ENCODE measurements at regions not wholly inside any gene's neighbourhood (a gene's known extent, or its start where the extent isn't known, plus 50 kb on each side); places are given as distances from the start of the nearest gene placed in this dataset.
"Not testable (repeated sequence)": the region's sequence is repeated elsewhere in the genome, so short reads cannot be mapped to it uniquely, and the experiment has no call there.

DNA sequence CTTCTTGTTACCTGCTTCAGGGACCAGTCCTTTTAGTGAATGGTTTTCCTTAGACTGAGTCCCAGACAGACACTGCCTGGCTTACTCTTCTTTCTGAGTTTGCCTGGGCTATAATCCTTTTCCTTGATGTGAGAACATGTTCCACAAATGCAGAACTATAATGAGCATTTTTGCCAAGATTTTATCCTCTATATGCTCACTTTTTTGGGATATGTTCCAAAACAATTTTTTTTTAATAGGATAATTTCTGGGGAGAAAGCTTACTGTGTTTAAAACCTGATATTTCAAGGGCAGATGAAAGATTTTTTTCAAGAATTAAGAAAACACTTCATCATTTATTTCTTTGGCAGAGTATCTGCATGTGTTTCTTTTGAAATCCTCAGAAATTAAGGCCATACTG, 110.0 kb upstream of the TENM4 start:
- DNase-seq = no peak

DNA sequence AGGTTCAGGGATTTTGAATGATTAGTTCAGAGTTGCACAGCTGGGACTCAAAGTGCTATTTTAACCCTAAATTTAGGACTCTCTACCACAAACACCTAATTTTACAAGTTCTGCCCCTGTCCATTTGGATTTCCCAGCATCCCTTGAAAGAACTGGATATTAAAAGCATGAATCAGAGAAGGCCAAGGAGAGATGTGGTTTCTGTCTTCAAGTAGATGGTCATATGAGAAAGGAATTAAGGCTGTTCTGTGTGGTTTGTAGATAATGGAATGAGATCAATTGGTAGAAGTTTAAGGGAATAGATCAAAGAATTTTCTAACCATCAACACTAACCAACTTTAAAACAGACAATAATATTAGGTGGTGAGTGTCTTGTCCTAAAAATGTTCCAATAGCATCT, 106.4 kb upstream of the TENM4 start:
- no peak for DNase-seq

DNA sequence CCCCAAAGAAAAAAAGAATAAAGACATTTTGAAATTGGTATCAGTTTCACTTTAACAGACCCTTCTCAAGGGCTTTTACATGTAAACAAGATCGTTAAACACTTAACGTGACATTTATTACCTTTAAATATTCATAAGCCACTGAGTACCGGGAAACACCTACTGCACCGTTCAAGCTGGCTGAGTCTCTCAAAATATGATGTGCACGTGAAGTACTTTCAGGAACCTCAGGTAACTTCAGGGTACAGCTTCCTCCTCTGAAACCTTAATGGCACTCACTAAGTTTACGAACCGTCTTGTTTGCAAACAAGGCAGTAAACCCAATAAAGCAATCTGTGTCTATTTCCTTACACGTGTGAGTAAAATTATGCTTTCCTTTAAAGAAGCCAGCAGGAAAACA, 105.5 kb upstream of the TENM4 start:
- no peak for DNase-seq

DNA sequence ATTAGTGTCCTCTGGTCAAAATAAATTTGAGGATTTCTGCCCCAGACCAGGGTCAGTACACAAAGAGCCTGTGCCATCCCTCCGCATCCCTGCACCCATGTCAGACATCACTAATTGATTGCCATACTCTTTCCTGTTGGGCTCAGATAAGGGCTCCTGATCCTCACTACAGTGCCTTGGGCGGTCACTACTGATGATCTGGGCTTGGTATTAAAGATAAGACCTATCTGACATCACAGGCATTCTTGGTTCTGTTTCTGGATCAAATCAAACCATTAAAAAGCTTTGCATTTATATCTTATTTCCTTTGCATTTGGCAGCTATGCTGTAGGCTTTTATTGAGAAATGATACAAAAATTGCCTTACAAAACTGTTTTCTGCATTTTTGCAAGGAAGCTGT, 103.5 kb upstream of the TENM4 start:
- no peak for DNase-seq

DNA sequence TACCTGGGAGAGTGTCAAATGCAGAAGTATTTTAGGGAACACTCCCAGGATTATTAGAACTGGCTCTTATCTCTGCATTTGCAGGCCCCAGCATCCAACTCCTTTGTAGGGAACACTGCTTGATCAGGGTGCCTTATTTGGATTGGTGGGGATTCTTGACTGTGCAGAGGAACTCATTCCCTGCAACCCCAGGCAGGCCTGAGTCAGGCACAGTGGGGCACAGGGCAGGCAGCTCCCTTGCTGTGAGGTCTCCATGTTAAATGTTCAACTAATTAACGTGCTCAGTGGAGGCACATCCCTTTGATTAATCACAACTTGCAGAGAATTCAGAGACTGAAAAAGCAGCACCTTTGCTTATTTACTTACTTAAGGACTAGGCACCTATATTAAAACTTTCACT, 102.3 kb upstream of the TENM4 start:
- no peak for DNase-seq

DNA sequence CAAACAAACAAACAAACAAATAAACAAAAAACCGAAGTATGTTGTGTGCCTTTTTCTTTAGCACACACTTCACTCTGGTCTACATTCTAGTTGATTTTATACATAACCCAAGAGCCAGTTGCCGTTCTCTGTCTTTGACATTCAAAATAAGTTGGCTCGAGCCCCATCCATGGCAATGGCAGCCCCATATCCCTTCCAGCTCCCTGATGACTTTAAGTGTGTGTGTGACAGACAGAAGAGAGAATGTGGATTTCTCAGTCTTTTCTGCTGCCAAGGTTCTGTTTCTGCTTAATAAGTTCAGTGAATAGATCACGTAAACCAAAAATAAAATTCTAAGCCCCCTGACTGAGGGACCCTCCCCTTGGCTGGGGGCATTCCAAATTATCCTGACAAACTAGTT, 100.6 kb upstream of the TENM4 start:
- no peak for DNase-seq

DNA sequence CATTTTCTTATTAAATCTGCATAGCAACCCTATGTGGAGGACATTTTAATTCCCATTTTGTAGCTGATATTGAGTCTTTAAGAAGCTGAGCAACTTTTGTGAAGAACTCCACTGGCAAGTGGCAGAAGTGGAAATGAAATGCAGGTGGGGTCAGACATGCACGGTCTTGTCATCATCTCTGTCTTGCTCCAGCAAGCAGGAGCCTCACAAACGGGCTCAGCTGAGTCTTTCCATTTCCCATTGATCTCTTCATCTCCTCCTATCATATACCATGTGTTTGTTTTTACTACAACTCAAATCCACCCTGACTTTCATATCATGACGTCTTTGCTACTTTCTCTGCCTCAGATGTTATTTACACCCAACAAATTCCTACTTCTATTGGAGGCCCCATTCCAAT, 97.9 kb upstream of the TENM4 start:
- DNase-seq = no peak

- no peak for DNase-seq
Measured at GRCh38 chr11:79536155-79536917, 95.5 kb upstream of the TENM4 start.

GRCh38 chr11:79535606-79536005, 94.8 kb upstream of the TENM4 start:
- no peak for DNase-seq

GRCh38 chr11:79525257-79525656, 84.4 kb upstream of the TENM4 start:
- no peak for DNase-seq

DNA sequence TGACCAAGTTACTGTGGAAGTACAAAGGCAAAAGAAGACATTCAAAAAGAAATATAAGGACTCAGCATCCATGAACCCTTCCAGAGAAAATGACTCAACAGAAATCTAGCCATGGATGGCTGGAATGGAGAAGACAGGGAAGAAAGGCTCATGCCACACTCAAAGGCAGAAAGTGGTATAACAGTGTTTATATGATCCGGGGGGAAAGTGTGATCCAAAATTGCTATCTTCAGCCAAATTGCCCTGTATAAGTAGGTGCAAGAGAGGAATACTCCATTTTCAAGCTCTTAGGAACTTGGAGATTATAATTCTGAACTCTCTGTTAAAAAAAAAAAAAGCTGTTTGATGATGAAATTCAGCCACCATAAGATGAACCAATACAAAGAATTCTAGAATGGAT, 81.8 kb upstream of the TENM4 start:
- no peak for DNase-seq

GRCh38 chr11:79520086-79520485, 79.3 kb upstream of the TENM4 start:
- no peak for DNase-seq

- no peak for DNase-seq
Measured at GRCh38 chr11:79515781-79516180, 75.0 kb upstream of the TENM4 start.

- no peak for DNase-seq
Measured at GRCh38 chr11:79514695-79515094, 73.9 kb upstream of the TENM4 start.

- DNase-seq = no peak
Measured at GRCh38 chr11:79514290-79514689, 73.5 kb upstream of the TENM4 start.

- DNase-seq = no peak
Measured at GRCh38 chr11:79512706-79513469, 72.1 kb upstream of the TENM4 start.

DNA sequence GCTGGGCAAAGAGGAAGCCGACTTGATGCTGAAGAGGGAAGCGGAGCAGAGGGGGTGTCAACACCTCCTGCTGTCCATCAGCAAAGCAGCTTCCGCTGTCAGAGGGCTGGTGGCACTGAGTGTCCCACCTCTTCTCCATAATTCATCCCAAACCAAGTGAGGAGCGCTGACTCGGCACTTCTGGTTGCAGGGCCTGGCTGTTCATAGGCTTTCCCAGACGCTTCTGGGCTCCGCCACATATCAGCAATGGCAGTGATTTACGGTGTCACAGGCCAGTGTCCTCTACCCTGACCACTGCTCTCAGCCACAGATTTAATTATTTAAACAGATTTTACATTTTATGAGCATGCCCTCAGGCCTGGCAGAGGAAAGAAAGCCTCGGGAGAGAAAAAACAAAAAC, 70.1 kb upstream of the TENM4 start:
- no peak for DNase-seq

- DNase-seq = no peak
Measured at GRCh38 chr11:79508461-79508860, 67.6 kb upstream of the TENM4 start.

GRCh38 chr11:79507706-79508105, 66.9 kb upstream of the TENM4 start:
- no peak for DNase-seq

DNA sequence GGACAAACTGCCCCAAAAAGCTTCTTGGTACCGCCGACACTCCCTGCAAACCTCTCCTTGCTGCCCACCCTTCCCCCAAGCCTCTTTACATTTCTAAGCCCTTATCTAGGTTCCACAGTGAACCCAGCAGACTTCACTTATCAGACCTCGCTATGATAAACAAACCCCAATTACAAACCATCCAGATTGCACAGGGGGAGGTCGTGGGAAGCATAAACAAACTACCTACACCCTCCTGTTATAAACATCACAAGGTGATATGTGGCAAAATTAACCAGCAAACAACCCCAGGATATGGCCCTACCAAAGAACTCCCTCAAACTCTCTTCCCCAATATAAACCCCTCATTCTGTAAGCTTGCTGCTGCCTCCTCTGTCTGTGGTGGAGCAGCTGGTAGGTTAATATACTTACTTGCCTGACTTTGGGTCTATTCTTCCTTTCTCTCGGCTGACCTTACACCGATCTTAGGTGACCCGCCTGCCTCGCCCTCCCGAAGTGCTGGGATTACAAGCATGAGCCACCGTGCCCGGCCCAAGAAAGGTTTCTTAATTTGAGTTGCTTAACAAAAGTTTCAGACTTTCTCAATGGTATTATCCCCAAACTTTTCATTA, 66.0 kb upstream of the TENM4 start:
- no peak for DNase-seq

- DNase-seq = no peak
Measured at GRCh38 chr11:79506124-79506523, 65.3 kb upstream of the TENM4 start.

- DNase-seq = no peak
Measured at GRCh38 chr11:79503028-79503427, 62.2 kb upstream of the TENM4 start.

DNA sequence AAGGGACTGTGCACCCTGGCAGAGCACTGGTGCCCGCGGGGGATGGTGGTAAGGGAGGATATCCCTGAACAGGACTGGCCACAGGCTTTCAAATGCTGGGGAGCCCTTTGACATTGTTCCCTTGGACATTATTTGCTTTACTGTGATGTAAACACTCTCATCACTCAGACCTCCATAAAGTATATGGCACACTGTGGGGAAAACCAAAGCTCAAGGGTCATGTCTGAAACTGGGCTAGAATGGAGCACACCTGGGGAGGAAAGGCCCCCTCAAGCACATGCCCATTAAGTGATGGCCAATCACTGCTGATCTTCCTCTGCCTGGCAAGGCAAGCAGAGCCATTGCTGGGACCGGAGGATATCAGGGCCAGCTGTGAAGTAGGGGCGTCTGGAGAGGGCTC, 60.9 kb upstream of the TENM4 start:
- DNase-seq = no peak

DNA sequence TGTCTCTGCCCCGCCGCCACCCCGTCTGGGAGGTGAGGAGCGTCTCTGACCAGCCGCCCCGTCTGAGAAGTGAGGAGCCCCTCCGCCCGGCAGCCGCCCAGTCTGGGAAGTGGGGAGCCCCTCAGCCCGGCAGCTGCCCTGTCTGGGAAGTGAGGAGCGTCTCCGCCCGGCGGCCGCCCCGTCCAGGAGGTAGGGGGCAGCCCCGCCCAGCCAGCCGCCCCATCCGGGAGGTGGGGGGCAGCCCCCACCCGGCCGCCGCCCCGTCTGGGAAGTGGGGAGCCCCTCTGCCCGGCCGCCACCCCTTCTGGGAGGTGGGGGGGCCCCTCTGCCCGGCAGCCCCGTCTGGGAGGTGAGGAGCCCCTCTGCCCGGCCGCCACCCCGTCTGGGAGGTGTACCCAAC, 59.1 kb upstream of the TENM4 start:
- not testable (repeated sequence) for DNase-seq
